Activated T-cell treated with anti-CD3 and anti-CD28 coated beads for 48 hours (primary cell): ENCODE measurements at regions not wholly inside any gene's neighbourhood (a gene's known extent, or its start where the extent isn't known, plus 50 kb on each side); places are given as distances from the start of the nearest gene placed in this dataset.
A peak's percentile ranks its signal among the peaks of the same experiment; 100 is the strongest.

ENCODE experiments used
- DNase-seq: peaks from one replicate; pipeline ENCODE4 v3.0.0-alpha.2; 2020; ENCODE audit warnings: low read depth

- DNase-seq = no peak
Observed at GRCh38 chr15:29601811-29602210, 220.5 kb downstream of the TJP1 start.

- no peak for DNase-seq
Observed at GRCh38 chr15:29600262-29600661, 222.0 kb downstream of the TJP1 start.

- DNase-seq = no peak
Observed at GRCh38 chr15:29596266-29596665, 226.0 kb downstream of the TJP1 start.

- no peak for DNase-seq
Observed at GRCh38 chr15:29593629-29594028, 228.6 kb downstream of the TJP1 start.

GRCh38 chr15:29593111-29593510 lies 229.2 kb downstream of the TJP1 start:
- DNase-seq = no peak

GRCh38 chr15:29590701-29591100 lies 231.6 kb downstream of the TJP1 start:
- no peak for DNase-seq

GRCh38 chr15:29589975-29590374 lies 232.3 kb downstream of the TJP1 start:
- no peak for DNase-seq

GRCh38 chr15:29589416-29589815 lies 232.9 kb downstream of the TJP1 start:
- no peak for DNase-seq

- DNase-seq = no peak
Observed at GRCh38 chr15:29573197-29573838, 248.9 kb downstream of the TJP1 start.

- DNase-seq = no peak
Observed at GRCh38 chr15:29571792-29572431, 250.4 kb downstream of the TJP1 start.

GRCh38 chr15:29570948-29571791 lies 251.1 kb downstream of the TJP1 start:
- peak; percentile 18 for DNase-seq

- DNase-seq = no peak
Observed at GRCh38 chr15:29570121-29570947, 251.9 kb downstream of the TJP1 start.

- no peak for DNase-seq
Observed at GRCh38 chr15:29569533-29570092, 252.7 kb downstream of the TJP1 start.

GRCh38 chr15:29568840-29569532 lies 253.3 kb downstream of the TJP1 start:
- DNase-seq = no peak

- no peak for DNase-seq
Observed at GRCh38 chr15:29567336-29567735, 254.9 kb downstream of the TJP1 start.

GRCh38 chr15:29566914-29567313 lies 255.4 kb downstream of the TJP1 start:
- DNase-seq = no peak

- DNase-seq = no peak
Observed at GRCh38 chr15:29563112-29563511, 259.2 kb downstream of the TJP1 start.

- DNase-seq = no peak
Observed at GRCh38 chr15:29560896-29561295, 261.4 kb downstream of the TJP1 start.

GRCh38 chr15:29558261-29558660 lies 264.0 kb downstream of the TJP1 start:
- no peak for DNase-seq

- no peak for DNase-seq
Observed at GRCh38 chr15:29557171-29557570, 265.1 kb downstream of the TJP1 start.

GRCh38 chr15:29556380-29556779 lies 265.9 kb downstream of the TJP1 start:
- no peak for DNase-seq
